ENCODE measurements at regions not wholly inside any gene's neighbourhood (a gene's known extent, or its start where the extent isn't known, plus 50 kb on each side); places are given as distances from the start of the nearest gene placed in this dataset.

DNA sequence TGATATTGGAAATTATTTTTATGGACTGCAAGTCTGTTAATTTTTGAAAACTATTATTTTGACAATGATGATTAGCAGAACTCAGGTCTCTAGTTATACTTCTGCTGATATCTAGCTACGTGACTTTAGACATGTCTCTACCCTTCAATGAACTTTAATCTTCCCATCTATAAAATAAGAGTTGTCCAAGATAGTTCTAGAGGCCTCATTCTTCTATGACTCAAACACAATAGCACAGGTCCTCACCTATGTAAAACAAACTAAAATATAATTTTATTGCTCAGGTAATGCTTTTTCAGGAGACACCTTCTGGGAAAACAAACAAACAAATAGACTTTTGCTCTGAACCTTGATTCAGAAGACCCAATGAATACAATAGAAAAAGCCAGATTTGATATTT is 544.4 kb upstream of the SETBP1 start:
- H3K27ac Mint-ChIP-seq (ENCODE audit: unreplicated experiment): no peak overlapping the region
- peaks cover 11% of the 10 kb centered on the region for H3K9me3 Mint-ChIP-seq (ENCODE audit: low read depth)
- no peak overlapping the region for H3K4me3 Mint-ChIP-seq (ENCODE audit: unreplicated experiment)
- H3K27me3 Mint-ChIP-seq (ENCODE audit: low read depth): no peaks in the 10 kb centered on the region
- TF ChIP-seq, protein P1, sequence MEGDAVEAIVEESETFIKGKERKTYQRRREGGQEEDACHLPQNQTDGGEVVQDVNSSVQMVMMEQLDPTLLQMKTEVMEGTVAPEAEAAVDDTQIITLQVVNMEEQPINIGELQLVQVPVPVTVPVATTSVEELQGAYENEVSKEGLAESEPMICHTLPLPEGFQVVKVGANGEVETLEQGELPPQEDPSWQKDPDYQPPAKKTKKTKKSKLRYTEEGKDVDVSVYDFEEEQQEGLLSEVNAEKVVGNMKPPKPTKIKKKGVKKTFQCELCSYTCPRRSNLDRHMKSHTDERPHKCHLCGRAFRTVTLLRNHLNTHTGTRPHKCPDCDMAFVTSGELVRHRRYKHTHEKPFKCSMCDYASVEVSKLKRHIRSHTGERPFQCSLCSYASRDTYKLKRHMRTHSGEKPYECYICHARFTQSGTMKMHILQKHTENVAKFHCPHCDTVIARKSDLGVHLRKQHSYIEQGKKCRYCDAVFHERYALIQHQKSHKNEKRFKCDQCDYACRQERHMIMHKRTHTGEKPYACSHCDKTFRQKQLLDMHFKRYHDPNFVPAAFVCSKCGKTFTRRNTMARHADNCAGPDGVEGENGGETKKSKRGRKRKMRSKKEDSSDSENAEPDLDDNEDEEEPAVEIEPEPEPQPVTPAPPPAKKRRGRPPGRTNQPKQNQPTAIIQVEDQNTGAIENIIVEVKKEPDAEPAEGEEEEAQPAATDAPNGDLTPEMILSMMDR (IDR thresholded peaks at IDR 0.05): no peak
- H3K36me3 Mint-ChIP-seq (ENCODE audit: low read depth): peaks cover 4% of the 10 kb centered on the region
- DNase-seq (ENCODE audit: low spot score): no peak
- peaks cover 23% of the 10 kb centered on the region for H3K4me1 Mint-ChIP-seq (ENCODE audit: low read depth)

DNA sequence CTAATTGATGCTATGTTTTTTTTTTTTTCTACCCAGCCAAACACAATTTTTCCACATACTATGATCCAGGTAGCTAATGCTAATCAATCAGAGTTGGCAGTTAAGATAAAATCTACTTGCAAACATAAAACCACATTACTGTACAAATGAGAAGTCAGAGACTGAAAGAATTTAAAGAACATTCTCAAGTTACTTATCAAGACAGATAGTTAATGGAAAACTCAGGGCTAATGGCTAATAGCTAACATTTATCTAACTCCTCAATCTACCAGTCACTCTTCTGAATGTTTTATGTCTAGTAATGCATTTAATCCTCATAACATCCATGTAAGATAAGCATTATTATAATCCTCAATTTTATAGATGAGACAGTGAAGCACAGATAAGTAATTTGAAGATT is 537.6 kb upstream of the SETBP1 start:
- Mint-ChIP-seq H3K36me3 (ENCODE audit: low read depth) (no peaks in the 10 kb centered on the region), H3K4me1 (ENCODE audit: low read depth) (peaks cover 12% of the 10 kb centered on the region), H3K27me3 (ENCODE audit: low read depth) (no peaks in the 10 kb centered on the region), H3K4me3 (ENCODE audit: unreplicated experiment) (no peak overlapping the region), H3K27ac (ENCODE audit: unreplicated experiment) (no peak overlapping the region), H3K9me3 (ENCODE audit: low read depth) (no peaks in the 10 kb centered on the region)
- no peak for DNase-seq (ENCODE audit: low spot score)
- TF ChIP-seq, protein P1 (IDR thresholded peaks at IDR 0.05): no peak

DNA sequence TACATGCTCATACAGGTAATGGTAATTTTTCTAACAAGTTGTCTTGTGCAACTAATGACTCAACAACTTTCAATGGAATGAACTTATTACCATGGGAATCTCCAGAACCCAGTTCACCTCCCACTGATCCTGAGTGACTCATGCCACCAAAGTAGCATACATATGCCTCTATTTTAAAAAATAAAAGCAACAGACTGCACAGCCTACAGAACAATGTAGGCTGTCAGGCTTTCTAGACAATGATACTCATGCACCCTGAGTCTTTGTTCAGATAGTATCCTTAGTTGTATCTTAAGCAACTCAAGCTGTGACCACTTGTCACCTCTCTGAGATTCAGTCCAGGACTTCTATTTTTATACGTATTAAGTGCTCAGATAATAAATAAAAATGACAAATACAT is 531.0 kb upstream of the SETBP1 start:
- H3K9me3 Mint-ChIP-seq (ENCODE audit: low read depth): no peaks in the 10 kb centered on the region

DNA sequence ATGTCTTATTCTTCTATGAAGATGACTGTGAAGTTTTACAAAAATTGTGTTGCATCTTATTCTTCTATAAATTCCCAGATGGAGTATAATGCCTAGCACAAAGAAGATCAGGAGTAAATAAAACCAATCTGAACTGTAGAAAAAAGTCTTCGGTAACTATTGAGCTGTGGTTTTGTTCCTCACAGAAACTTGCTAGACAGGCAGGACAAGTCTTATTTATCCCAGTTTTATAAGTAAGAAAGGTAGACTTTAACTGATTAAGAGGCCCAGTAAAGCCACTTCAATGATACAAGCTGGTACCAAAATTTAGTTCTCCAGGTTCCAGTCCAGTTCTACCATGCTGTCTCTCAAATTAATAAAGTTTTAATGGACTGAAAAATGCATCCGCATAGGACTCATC is 526.7 kb upstream of the SETBP1 start:
- Mint-ChIP-seq H3K9me3 (ENCODE audit: low read depth) (peaks cover 5% of the 10 kb centered on the region), H3K27me3 (ENCODE audit: low read depth) (no peaks in the 10 kb centered on the region), H3K4me3 (ENCODE audit: unreplicated experiment) (no peak overlapping the region), H3K36me3 (ENCODE audit: low read depth) (no peaks in the 10 kb centered on the region), H3K4me1 (ENCODE audit: low read depth) (peaks cover 19% of the 10 kb centered on the region), H3K27ac (ENCODE audit: unreplicated experiment) (no peak overlapping the region)
- TF ChIP-seq, protein P1 (IDR thresholded peaks at IDR 0.05): no peak
- DNase-seq (ENCODE audit: low spot score): no peak

More for the DNA sequence above, 531.0 kb upstream of the SETBP1 start:
- H3K27ac Mint-ChIP-seq (ENCODE audit: unreplicated experiment): no peak overlapping the region
- H3K27me3 Mint-ChIP-seq (ENCODE audit: low read depth): no peaks in the 10 kb centered on the region
- TF ChIP-seq, protein P1 (IDR thresholded peaks at IDR 0.05): no peak
- H3K36me3 Mint-ChIP-seq (ENCODE audit: low read depth): no peaks in the 10 kb centered on the region
- DNase-seq (ENCODE audit: low spot score): no peak
- peaks cover 13% of the 10 kb centered on the region for H3K4me1 Mint-ChIP-seq (ENCODE audit: low read depth)
- H3K4me3 Mint-ChIP-seq (ENCODE audit: unreplicated experiment): no peak overlapping the region

DNA sequence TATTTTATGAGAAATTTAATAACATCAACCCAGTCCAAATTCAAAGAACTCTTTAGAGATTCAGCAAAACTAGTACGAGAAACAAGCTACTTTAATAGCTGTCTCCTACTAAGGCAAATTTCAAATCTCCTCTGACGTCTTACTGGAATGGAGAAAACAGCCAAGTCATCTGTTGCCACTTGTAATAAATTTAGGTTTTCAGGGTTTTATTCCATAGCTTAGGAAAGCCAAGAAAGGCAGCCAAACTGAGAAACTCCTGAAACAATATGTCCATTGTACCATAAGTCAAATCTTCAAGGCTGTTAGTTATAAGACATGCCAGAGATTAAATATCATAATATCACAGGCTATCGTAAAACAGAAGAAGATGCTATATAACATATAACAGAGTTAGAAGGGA is 524.6 kb upstream of the SETBP1 start:
- H3K4me3 Mint-ChIP-seq (ENCODE audit: unreplicated experiment): no peak overlapping the region
- peaks cover 5% of the 10 kb centered on the region for H3K9me3 Mint-ChIP-seq (ENCODE audit: low read depth)
- peaks cover 6% of the 10 kb centered on the region for H3K4me1 Mint-ChIP-seq (ENCODE audit: low read depth)
- H3K27ac Mint-ChIP-seq (ENCODE audit: unreplicated experiment): no peak overlapping the region
- no peak for DNase-seq (ENCODE audit: low spot score)
- TF ChIP-seq, protein P1 (IDR thresholded peaks at IDR 0.05): no peak
- no peaks in the 10 kb centered on the region for H3K27me3 Mint-ChIP-seq (ENCODE audit: low read depth)
- no peaks in the 10 kb centered on the region for H3K36me3 Mint-ChIP-seq (ENCODE audit: low read depth)

Data from chondrocyte (in vitro differentiated cells).